ENCODE measurements at regions not wholly inside any gene's neighbourhood (a gene's known extent, or its start where the extent isn't known, plus 50 kb on each side); places are given as distances from the start of the nearest gene placed in this dataset.

- Histone ChIP-seq H3K9me3 (ENCODE audit: insufficient read depth, low read depth, low read length) (no peaks in the 10 kb centered on the region), H3K27me3 (ENCODE audit: insufficient read depth, low read length) (peaks cover 6% of the 10 kb centered on the region), H3K4me3 (ENCODE audit: insufficient read depth, low read depth, low read length) (no peak overlapping the region), H3K4me1 (ENCODE audit: insufficient read depth, low read length) (no peaks in the 10 kb centered on the region), H3K36me3 (ENCODE audit: insufficient read depth, low read length) (no peaks in the 10 kb centered on the region), H3K4me2 (ENCODE audit: low read length) (no peak overlapping the region), H4K20me1 (ENCODE audit: insufficient read depth, low read length) (peaks cover 63% of the 10 kb centered on the region), H3K79me2 (ENCODE audit: insufficient read depth, low read length) (no peaks in the 10 kb centered on the region), H3K27ac (ENCODE audit: low read depth, low read length) (no peak overlapping the region), H3K9ac (ENCODE audit: low read length) (no peak overlapping the region), H2AFZ (ENCODE audit: low read depth, low read length) (no peak overlapping the region)
- FAIRE-seq: no peak
- Mint-ChIP-seq H3K27me3 (ENCODE audit: low read depth, unreplicated experiment) (peaks cover 52% of the 10 kb centered on the region), H3K4me3 (ENCODE audit: unreplicated experiment) (no peak overlapping the region), H3K9me3 (ENCODE audit: unreplicated experiment) (no peaks in the 10 kb centered on the region), H3K4me1 (ENCODE audit: low read depth, unreplicated experiment) (peaks cover 11% of the 10 kb centered on the region), H3K36me3 (ENCODE audit: low read depth, unreplicated experiment) (no peaks in the 10 kb centered on the region), H3K27ac (ENCODE audit: unreplicated experiment) (no peak overlapping the region)
- DNase-seq (ENCODE audit: low read depth): no peak
- TF ChIP-seq CTCF (IDR thresholded peaks at IDR 0.05; ENCODE audit: insufficient read depth, low read depth, low read length): no peak
- TF ChIP-seq EZH2 (IDR thresholded peaks at IDR 0.05; ENCODE audit: insufficient read depth, low read length): no peak
These were observed 143.1 kb upstream of the GSE1 start for GRCh38 chr16:85469929-85470590.

DNA sequence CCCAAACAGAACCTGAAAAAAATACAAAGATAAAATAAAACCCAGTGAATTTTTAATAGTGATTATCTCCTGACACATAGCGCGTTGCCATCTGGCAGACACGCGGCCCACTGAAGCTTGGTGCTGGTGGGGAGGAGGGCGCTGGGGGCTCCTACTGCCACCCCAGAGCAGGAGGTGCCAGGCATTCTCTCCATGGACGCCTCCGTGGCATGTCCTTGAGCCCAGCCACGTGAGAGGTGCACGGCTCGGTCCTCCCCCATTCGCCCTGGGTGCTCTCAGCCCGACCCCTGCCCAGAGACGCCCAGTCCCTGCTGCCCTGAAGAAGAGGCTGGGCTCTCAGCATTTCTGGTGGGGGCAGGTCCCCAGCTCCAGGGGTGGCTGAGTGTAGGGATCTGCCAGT, 142.2 kb upstream of the GSE1 start:
- Mint-ChIP-seq H3K9me3 (ENCODE audit: unreplicated experiment) (no peaks in the 10 kb centered on the region), H3K4me3 (ENCODE audit: unreplicated experiment) (no peak overlapping the region), H3K27ac (ENCODE audit: unreplicated experiment) (no peak overlapping the region), H3K4me1 (ENCODE audit: low read depth, unreplicated experiment) (peaks cover 8% of the 10 kb centered on the region), H3K36me3 (ENCODE audit: low read depth, unreplicated experiment) (no peaks in the 10 kb centered on the region), H3K27me3 (ENCODE audit: low read depth, unreplicated experiment) (peaks cover 49% of the 10 kb centered on the region)
- no peak for DNase-seq (ENCODE audit: low read depth)
- Histone ChIP-seq H3K9ac (ENCODE audit: low read length) (no peak overlapping the region), H3K9me3 (ENCODE audit: insufficient read depth, low read depth, low read length) (no peaks in the 10 kb centered on the region), H3K79me2 (ENCODE audit: insufficient read depth, low read length) (no peaks in the 10 kb centered on the region), H3K4me3 (ENCODE audit: insufficient read depth, low read depth, low read length) (no peak overlapping the region), H3K4me2 (ENCODE audit: low read length) (no peak overlapping the region), H4K20me1 (ENCODE audit: insufficient read depth, low read length) (peaks cover 60% of the 10 kb centered on the region), H2AFZ (ENCODE audit: low read depth, low read length) (no peak overlapping the region), H3K27me3 (ENCODE audit: insufficient read depth, low read length) (peaks cover 7% of the 10 kb centered on the region), H3K4me1 (ENCODE audit: insufficient read depth, low read length) (no peaks in the 10 kb centered on the region), H3K36me3 (ENCODE audit: insufficient read depth, low read length) (no peaks in the 10 kb centered on the region), H3K27ac (ENCODE audit: low read depth, low read length) (no peak overlapping the region)
- FAIRE-seq: no peak
- no peak for TF ChIP-seq CTCF (IDR thresholded peaks at IDR 0.05; ENCODE audit: insufficient read depth, low read depth, low read length)
- no peak for TF ChIP-seq EZH2 (IDR thresholded peaks at IDR 0.05; ENCODE audit: insufficient read depth, low read length)
